ENCODE measurements at regions not wholly inside any gene's neighbourhood (a gene's known extent, or its start where the extent isn't known, plus 50 kb on each side); places are given as distances from the start of the nearest gene placed in this dataset.

- no peak for TF ChIP-seq CTCF (IDR thresholded peaks at IDR 0.05)
- TF ChIP-seq POLR2A (IDR thresholded peaks at IDR 0.05), result no peak
Observed at GRCh38 chr2:21787941-21788340, 664.2 kb downstream of the TDRD15 start.

Measured in ovary (tissue), 3 donors.